IMR-90 (cell line): ENCODE measurements at regions not wholly inside any gene's neighbourhood (a gene's known extent, or its start where the extent isn't known, plus 50 kb on each side); places are given as distances from the start of the nearest gene placed in this dataset.

Experiments
- ATAC-seq: fragments of 200-7000 bp; cut with Tn5 transposase; 2 replicates; pipeline ENCODE4 v1.9.1; 2020; ENCODE audit warnings: low read depth, mild to moderate bottlenecking, moderate library complexity
- BruUV-seq: library from RNA; stranded (reverse); fragments of 400-500 nt; replicated peaks from 2 replicates; lab custom pipeline; 2021; lab: Mats Ljungman, UMichigan
- CTCF ChIA-PET: fragments of 300-600 bp; formaldehyde crosslinking; extraction: SDS; loops from one replicate; lab custom pipeline; 2021; ENCODE audit warnings: antibody characterized with exemption; lab: Yijun Ruan, JAX
- POLR2A ChIA-PET: fragments of 300-600 bp; sonication (Branson Sonifier 250); formaldehyde crosslinking; loops from one replicate; lab custom pipeline; 2022; ENCODE audit warnings: antibody characterized with exemption; ENCODE audit not compliant: unreplicated experiment; lab: Charles Lee
- DNase-seq: peaks from one replicate; pipeline ENCODE4 v3.0.0; 2013
- H2AFZ ChIP-seq: replicated peaks from 2 replicates; pipeline ENCODE3; 2013; ENCODE audit warnings: low read length, mild to moderate bottlenecking; ENCODE audit not compliant: poor library complexity
- H2AK5ac ChIP-seq: 2 replicates; pipeline ENCODE4 v1.6.1; 2013; ENCODE audit warnings: low read depth, low read length, inconsistent platforms
- H2AK9ac ChIP-seq: replicated peaks from 2 replicates; pipeline ENCODE3; 2013; ENCODE audit warnings: mild to moderate bottlenecking, low read depth, low read length, moderate library complexity; ENCODE audit not compliant: poor library complexity
- H2BK120ac ChIP-seq: 2 replicates; pipeline ENCODE4 v1.6.1; 2013; ENCODE audit warnings: low read depth, low read length, inconsistent platforms
- H2BK15ac ChIP-seq: 3 replicates; pipeline ENCODE4 v1.6.1; 2013; ENCODE audit warnings: low read depth, low read length, inconsistent platforms
- H2BK20ac ChIP-seq: 2 replicates; pipeline ENCODE4 v1.6.1; 2013; ENCODE audit warnings: low read depth, mild to moderate bottlenecking, inconsistent platforms, low read length, moderate library complexity
- H2BK5ac ChIP-seq: 2 replicates; pipeline ENCODE4 v1.6.1; 2013; ENCODE audit warnings: mild to moderate bottlenecking, low read depth, low read length, inconsistent platforms; ENCODE audit not compliant: poor library complexity, severe bottlenecking
- H3K14ac ChIP-seq: replicated peaks from 2 replicates; pipeline ENCODE4 v1.6.1; 2013; ENCODE audit warnings: low read depth, low read length, inconsistent platforms
- H3K18ac ChIP-seq: 2 replicates; pipeline ENCODE4 v1.6.1; 2013; ENCODE audit warnings: low read depth, low read length, control low read depth
- H3K23ac ChIP-seq: 2 replicates; pipeline ENCODE4 v1.6.1; 2013; ENCODE audit warnings: low read depth, low read length, inconsistent platforms
- H3K27ac ChIP-seq: 2 replicates; pipeline ENCODE4 v1.5.1; 2013; ENCODE audit warnings: mild to moderate bottlenecking, control low read depth, low read length; ENCODE audit not compliant: insufficient read depth
- H3K27me3 ChIP-seq: 2 replicates; pipeline ENCODE4 v1.6.1; 2013; ENCODE audit warnings: low read length; ENCODE audit not compliant: control insufficient read depth, insufficient read depth
- H3K36me3 ChIP-seq: 2 replicates; pipeline ENCODE4 v1.6.1; 2013; ENCODE audit warnings: low read length, mixed read lengths; ENCODE audit not compliant: control insufficient read depth, insufficient read depth
- H3K4ac ChIP-seq: 2 replicates; pipeline ENCODE4 v1.6.1; 2013; ENCODE audit warnings: low read depth, low read length, inconsistent platforms
- H3K4me1 ChIP-seq: 2 replicates; pipeline ENCODE4 v1.6.1; 2013; ENCODE audit warnings: low read length, mixed read lengths; ENCODE audit not compliant: control insufficient read depth, insufficient read depth
- H3K4me2 ChIP-seq: 2 replicates; pipeline ENCODE4 v1.6.1; 2013; ENCODE audit warnings: low read depth, mild to moderate bottlenecking, control low read depth, low read length, moderate library complexity
- H3K4me3 ChIP-seq: 2 replicates; pipeline ENCODE4 v1.5.1; 2013; ENCODE audit warnings: low read depth, mild to moderate bottlenecking, control low read depth, low read length, moderate library complexity; ENCODE audit not compliant: insufficient read depth
- H3K56ac ChIP-seq: 2 replicates; pipeline ENCODE4 v1.6.1; 2013; ENCODE audit warnings: low read length, inconsistent platforms; ENCODE audit not compliant: insufficient read depth; ENCODE audit errors: extremely low read depth
- H3K79me1 ChIP-seq, 2 experiments: 2 replicates each; pipeline ENCODE4 v1.6.1; 2013; ENCODE audit warnings: low read length in 2 of 2, inconsistent platforms in 1 of 2, low read depth in 1 of 2
- H3K9ac ChIP-seq: 2 replicates; pipeline ENCODE4 v1.6.1; 2013; ENCODE audit warnings: low read depth, low read length, control low read depth
- H3K9me1 ChIP-seq: 2 replicates; pipeline ENCODE4 v1.6.1; 2013; ENCODE audit warnings: low read length, inconsistent platforms; ENCODE audit not compliant: insufficient read depth
- H3K9me3 ChIP-seq: 2 replicates; pipeline ENCODE4 v1.6.1; 2013; ENCODE audit warnings: low read length; ENCODE audit not compliant: control insufficient read depth, insufficient read depth
- H4K20me1 ChIP-seq: 2 replicates; pipeline ENCODE4 v1.6.1; 2013; ENCODE audit warnings: low read length, inconsistent platforms; ENCODE audit not compliant: insufficient read depth
- H4K5ac ChIP-seq: 2 replicates; pipeline ENCODE4 v1.6.1; 2013; ENCODE audit warnings: mild to moderate bottlenecking, low read depth, low read length, control low read depth
- H4K8ac ChIP-seq, 2 experiments: 2 replicates each; pipeline ENCODE4 v1.6.1; 2013; ENCODE audit warnings: low read depth in 2 of 2, low read length in 2 of 2, control low read depth in 1 of 2, inconsistent platforms in 1 of 2
- H4K91ac ChIP-seq: 2 replicates; pipeline ENCODE4 v1.6.1; 2013; ENCODE audit warnings: low read depth, low read length, inconsistent platforms; ENCODE audit not compliant: insufficient read depth
- BHLHE40 ChIP-seq: fragments of 150-350 bp; IDR thresholded peaks from 2 replicates; pipeline ENCODE4 v1.6.1; 2016; ENCODE audit warnings: mild to moderate bottlenecking, low read depth, low read length
- CEBPB ChIP-seq: IDR thresholded peaks from 2 replicates; pipeline ENCODE4 v1.6.1; 2012; ENCODE audit warnings: low read depth, low read length, improper control_type of control experiment
- FOS ChIP-seq: fragments of 150-350 bp; IDR thresholded peaks from 2 replicates; pipeline ENCODE4 v1.6.1; 2016; ENCODE audit warnings: low read depth, low read length
- MAFK ChIP-seq: IDR thresholded peaks from 2 replicates; pipeline ENCODE4 v1.6.1; 2012; ENCODE audit warnings: low read depth, low read length, improper control_type of control experiment
- MAZ ChIP-seq: IDR thresholded peaks from 2 replicates; pipeline ENCODE4 v1.6.1; 2012; ENCODE audit warnings: low read depth, mild to moderate bottlenecking, low read length, improper control_type of control experiment, moderate library complexity, borderline replicate concordance
- NFE2L2 ChIP-seq: fragments of 150-350 bp; IDR thresholded peaks from 2 replicates; pipeline ENCODE4 v1.6.1; 2016; ENCODE audit warnings: low read depth, mild to moderate bottlenecking, low read length
- POLR2A ChIP-seq: IDR thresholded peaks from 2 replicates; pipeline ENCODE4 v1.6.1; 2012; ENCODE audit warnings: mild to moderate bottlenecking, low read depth, low read length
- RCOR1 ChIP-seq: IDR thresholded peaks from 2 replicates; pipeline ENCODE4 v1.6.1; 2012; ENCODE audit warnings: mild to moderate bottlenecking, low read length, improper control_type of control experiment; ENCODE audit not compliant: insufficient replicate concordance
- RFX5 ChIP-seq: IDR thresholded peaks from 2 replicates; pipeline ENCODE4 v1.8.0; 2012; ENCODE audit warnings: low read depth, mild to moderate bottlenecking, low read length, moderate library complexity
- dilution Hi-C: fragments of 300-500 bp; cut with HindIII; formaldehyde crosslinking; loops from one replicate; pipeline ENCODE4 v1.14.3; 2018; ENCODE audit warnings: low sequenced_read_pairs; ENCODE audit not compliant: unreplicated experiment
- in situ Hi-C: fragments of 300-500 bp; cut with MboI; formaldehyde crosslinking; loops from 3 replicates; pipeline ENCODE4 v1.14.3; 2019; ENCODE audit warnings: low sequenced_read_pairs, inconsistent platforms, mixed read lengths
- intact Hi-C: fragments of 100-400 bp; cut with micrococcal nuclease; formaldehyde crosslinking; loops from 2 replicates; pipeline ENCODE4 v1.10.0; 2022
- TF ChIP-seq, protein P1 (sequence below): conservative IDR thresholded peaks from 2 replicates; pipeline ENCODE4 v1.5.1; 2012; ENCODE audit warnings: mild to moderate bottlenecking, low read depth, low read length, improper control_type of control experiment
- TF ChIP-seq, protein P2 (sequence below): fragments of 150-350 bp; IDR thresholded peaks from 2 replicates; pipeline ENCODE4 v1.6.1; 2016; ENCODE audit warnings: low read depth, mild to moderate bottlenecking, low read length, moderate library complexity, borderline replicate concordance

GRCh38 chr15:81828135-81828534 is 217.7 kb downstream of the MEX3B start:
- ChIA-PET POLR2A (no interaction called here), CTCF (no interaction called here)
- Histone ChIP-seq H4K8ac (no peak overlapping the region), H2AK9ac (no peak overlapping the region), H3K9me1 (no peaks in the 10 kb centered on the region), H3K4me1 (no peaks in the 10 kb centered on the region), H3K14ac (no peak overlapping the region), H3K27me3 (peaks cover 4% of the 10 kb centered on the region), H3K9me3 (no peaks in the 10 kb centered on the region), H4K5ac (no peak overlapping the region), H2BK5ac (no peak overlapping the region), H2AK5ac (no peak overlapping the region), H3K36me3 (no peaks in the 10 kb centered on the region), H3K4ac (no peak overlapping the region), H4K20me1 (no peaks in the 10 kb centered on the region), H2AFZ (no peak overlapping the region), H2BK120ac (no peak overlapping the region), H3K56ac (no peak overlapping the region), H4K91ac (no peak overlapping the region), H2BK15ac (no peak overlapping the region), H3K23ac (no peak overlapping the region), H3K27ac (no peak overlapping the region), H3K4me3 (no peak overlapping the region), H2BK20ac (no peak overlapping the region), H3K18ac (no peak overlapping the region), H3K9ac (no peak overlapping the region), H3K79me1 (no peaks in the 10 kb centered on the region), H3K4me2 (no peak overlapping the region)
- in situ Hi-C loops (no loop called here), dilution Hi-C loops (no loop called here), intact Hi-C loops (loop anchor here (10.0 kb wide), 1 partner anchor 217 kb away; the partner anchor contains the start of gene MEX3B)
- no peak for ATAC-seq
- no TSS peak for BruUV-seq
- DNase-seq: no peak
- TF ChIP-seq MAZ (no peak), FOS (no peak), CEBPB (no peak), RFX5 (no peak), RCOR1 (no peak), POLR2A (no peak), BHLHE40 (no peak), MAFK (no peak), NFE2L2 (no peak)
- TF ChIP-seq, protein P1, sequence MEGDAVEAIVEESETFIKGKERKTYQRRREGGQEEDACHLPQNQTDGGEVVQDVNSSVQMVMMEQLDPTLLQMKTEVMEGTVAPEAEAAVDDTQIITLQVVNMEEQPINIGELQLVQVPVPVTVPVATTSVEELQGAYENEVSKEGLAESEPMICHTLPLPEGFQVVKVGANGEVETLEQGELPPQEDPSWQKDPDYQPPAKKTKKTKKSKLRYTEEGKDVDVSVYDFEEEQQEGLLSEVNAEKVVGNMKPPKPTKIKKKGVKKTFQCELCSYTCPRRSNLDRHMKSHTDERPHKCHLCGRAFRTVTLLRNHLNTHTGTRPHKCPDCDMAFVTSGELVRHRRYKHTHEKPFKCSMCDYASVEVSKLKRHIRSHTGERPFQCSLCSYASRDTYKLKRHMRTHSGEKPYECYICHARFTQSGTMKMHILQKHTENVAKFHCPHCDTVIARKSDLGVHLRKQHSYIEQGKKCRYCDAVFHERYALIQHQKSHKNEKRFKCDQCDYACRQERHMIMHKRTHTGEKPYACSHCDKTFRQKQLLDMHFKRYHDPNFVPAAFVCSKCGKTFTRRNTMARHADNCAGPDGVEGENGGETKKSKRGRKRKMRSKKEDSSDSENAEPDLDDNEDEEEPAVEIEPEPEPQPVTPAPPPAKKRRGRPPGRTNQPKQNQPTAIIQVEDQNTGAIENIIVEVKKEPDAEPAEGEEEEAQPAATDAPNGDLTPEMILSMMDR: no peak
- TF ChIP-seq, protein P2, sequence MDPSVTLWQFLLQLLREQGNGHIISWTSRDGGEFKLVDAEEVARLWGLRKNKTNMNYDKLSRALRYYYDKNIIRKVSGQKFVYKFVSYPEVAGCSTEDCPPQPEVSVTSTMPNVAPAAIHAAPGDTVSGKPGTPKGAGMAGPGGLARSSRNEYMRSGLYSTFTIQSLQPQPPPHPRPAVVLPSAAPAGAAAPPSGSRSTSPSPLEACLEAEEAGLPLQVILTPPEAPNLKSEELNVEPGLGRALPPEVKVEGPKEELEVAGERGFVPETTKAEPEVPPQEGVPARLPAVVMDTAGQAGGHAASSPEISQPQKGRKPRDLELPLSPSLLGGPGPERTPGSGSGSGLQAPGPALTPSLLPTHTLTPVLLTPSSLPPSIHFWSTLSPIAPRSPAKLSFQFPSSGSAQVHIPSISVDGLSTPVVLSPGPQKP: no peak
